IMR-90 (cell line): ENCODE measurements at regions not wholly inside any gene's neighbourhood (a gene's known extent, or its start where the extent isn't known, plus 50 kb on each side); places are given as distances from the start of the nearest gene placed in this dataset.

ENCODE experiments used
- ATAC-seq: fragments of 200-7000 bp; cut with Tn5 transposase; 2 replicates; pipeline ENCODE4 v1.9.1; 2020; ENCODE audit warnings: low read depth, mild to moderate bottlenecking, moderate library complexity
- BruUV-seq: library from RNA; stranded (reverse); fragments of 400-500 nt; replicated peaks from 2 replicates; lab custom pipeline; 2021; lab: Mats Ljungman, UMichigan
- CTCF ChIA-PET: fragments of 300-600 bp; formaldehyde crosslinking; extraction: SDS; loops from one replicate; lab custom pipeline; 2021; ENCODE audit warnings: antibody characterized with exemption; lab: Yijun Ruan, JAX
- POLR2A ChIA-PET: fragments of 300-600 bp; sonication (Branson Sonifier 250); formaldehyde crosslinking; loops from one replicate; lab custom pipeline; 2022; ENCODE audit warnings: antibody characterized with exemption; ENCODE audit not compliant: unreplicated experiment; lab: Charles Lee
- DNase-seq: peaks from one replicate; pipeline ENCODE4 v3.0.0; 2013
- H2AFZ ChIP-seq: replicated peaks from 2 replicates; pipeline ENCODE3; 2013; ENCODE audit warnings: low read length, mild to moderate bottlenecking; ENCODE audit not compliant: poor library complexity
- H2AK5ac ChIP-seq: 2 replicates; pipeline ENCODE4 v1.6.1; 2013; ENCODE audit warnings: low read depth, low read length, inconsistent platforms
- H2AK9ac ChIP-seq: replicated peaks from 2 replicates; pipeline ENCODE3; 2013; ENCODE audit warnings: mild to moderate bottlenecking, low read depth, low read length, moderate library complexity; ENCODE audit not compliant: poor library complexity
- H2BK120ac ChIP-seq: 2 replicates; pipeline ENCODE4 v1.6.1; 2013; ENCODE audit warnings: low read depth, low read length, inconsistent platforms
- H2BK15ac ChIP-seq: 3 replicates; pipeline ENCODE4 v1.6.1; 2013; ENCODE audit warnings: low read depth, low read length, inconsistent platforms
- H2BK20ac ChIP-seq: 2 replicates; pipeline ENCODE4 v1.6.1; 2013; ENCODE audit warnings: low read depth, mild to moderate bottlenecking, inconsistent platforms, low read length, moderate library complexity
- H2BK5ac ChIP-seq: 2 replicates; pipeline ENCODE4 v1.6.1; 2013; ENCODE audit warnings: mild to moderate bottlenecking, low read depth, low read length, inconsistent platforms; ENCODE audit not compliant: poor library complexity, severe bottlenecking
- H3K14ac ChIP-seq: replicated peaks from 2 replicates; pipeline ENCODE4 v1.6.1; 2013; ENCODE audit warnings: low read depth, low read length, inconsistent platforms
- H3K18ac ChIP-seq: 2 replicates; pipeline ENCODE4 v1.6.1; 2013; ENCODE audit warnings: low read depth, low read length, control low read depth
- H3K23ac ChIP-seq: 2 replicates; pipeline ENCODE4 v1.6.1; 2013; ENCODE audit warnings: low read depth, low read length, inconsistent platforms
- H3K27ac ChIP-seq: 2 replicates; pipeline ENCODE4 v1.5.1; 2013; ENCODE audit warnings: mild to moderate bottlenecking, control low read depth, low read length; ENCODE audit not compliant: insufficient read depth
- H3K27me3 ChIP-seq: 2 replicates; pipeline ENCODE4 v1.6.1; 2013; ENCODE audit warnings: low read length; ENCODE audit not compliant: control insufficient read depth, insufficient read depth
- H3K36me3 ChIP-seq: 2 replicates; pipeline ENCODE4 v1.6.1; 2013; ENCODE audit warnings: low read length, mixed read lengths; ENCODE audit not compliant: control insufficient read depth, insufficient read depth
- H3K4ac ChIP-seq: 2 replicates; pipeline ENCODE4 v1.6.1; 2013; ENCODE audit warnings: low read depth, low read length, inconsistent platforms
- H3K4me1 ChIP-seq: 2 replicates; pipeline ENCODE4 v1.6.1; 2013; ENCODE audit warnings: low read length, mixed read lengths; ENCODE audit not compliant: control insufficient read depth, insufficient read depth
- H3K4me2 ChIP-seq: 2 replicates; pipeline ENCODE4 v1.6.1; 2013; ENCODE audit warnings: low read depth, mild to moderate bottlenecking, control low read depth, low read length, moderate library complexity
- H3K4me3 ChIP-seq: 2 replicates; pipeline ENCODE4 v1.5.1; 2013; ENCODE audit warnings: low read depth, mild to moderate bottlenecking, control low read depth, low read length, moderate library complexity; ENCODE audit not compliant: insufficient read depth
- H3K56ac ChIP-seq: 2 replicates; pipeline ENCODE4 v1.6.1; 2013; ENCODE audit warnings: low read length, inconsistent platforms; ENCODE audit not compliant: insufficient read depth; ENCODE audit errors: extremely low read depth
- H3K79me1 ChIP-seq, 2 experiments: 2 replicates each; pipeline ENCODE4 v1.6.1; 2013; ENCODE audit warnings: low read length in 2 of 2, inconsistent platforms in 1 of 2, low read depth in 1 of 2
- H3K9ac ChIP-seq: 2 replicates; pipeline ENCODE4 v1.6.1; 2013; ENCODE audit warnings: low read depth, low read length, control low read depth
- H3K9me1 ChIP-seq: 2 replicates; pipeline ENCODE4 v1.6.1; 2013; ENCODE audit warnings: low read length, inconsistent platforms; ENCODE audit not compliant: insufficient read depth
- H3K9me3 ChIP-seq: 2 replicates; pipeline ENCODE4 v1.6.1; 2013; ENCODE audit warnings: low read length; ENCODE audit not compliant: control insufficient read depth, insufficient read depth
- H4K20me1 ChIP-seq: 2 replicates; pipeline ENCODE4 v1.6.1; 2013; ENCODE audit warnings: low read length, inconsistent platforms; ENCODE audit not compliant: insufficient read depth
- H4K5ac ChIP-seq: 2 replicates; pipeline ENCODE4 v1.6.1; 2013; ENCODE audit warnings: mild to moderate bottlenecking, low read depth, low read length, control low read depth
- H4K8ac ChIP-seq, 2 experiments: 2 replicates each; pipeline ENCODE4 v1.6.1; 2013; ENCODE audit warnings: low read depth in 2 of 2, low read length in 2 of 2, control low read depth in 1 of 2, inconsistent platforms in 1 of 2
- H4K91ac ChIP-seq: 2 replicates; pipeline ENCODE4 v1.6.1; 2013; ENCODE audit warnings: low read depth, low read length, inconsistent platforms; ENCODE audit not compliant: insufficient read depth
- BHLHE40 ChIP-seq: fragments of 150-350 bp; IDR thresholded peaks from 2 replicates; pipeline ENCODE4 v1.6.1; 2016; ENCODE audit warnings: mild to moderate bottlenecking, low read depth, low read length
- CEBPB ChIP-seq: IDR thresholded peaks from 2 replicates; pipeline ENCODE4 v1.6.1; 2012; ENCODE audit warnings: low read depth, low read length, improper control_type of control experiment
- CHD1 ChIP-seq: IDR thresholded peaks from 2 replicates; pipeline ENCODE4 v1.6.1; 2012; ENCODE audit warnings: low read depth, low read length, improper control_type of control experiment
- CTCF ChIP-seq: conservative IDR thresholded peaks from 2 replicates; pipeline ENCODE4 v1.5.1; 2012; ENCODE audit warnings: mild to moderate bottlenecking, low read depth, low read length, improper control_type of control experiment
- ELK1 ChIP-seq: fragments of 150-350 bp; IDR thresholded peaks from 2 replicates; pipeline ENCODE4 v1.6.1; 2016; ENCODE audit warnings: low read depth, mild to moderate bottlenecking, low read length, moderate library complexity, borderline replicate concordance
- MAFK ChIP-seq: IDR thresholded peaks from 2 replicates; pipeline ENCODE4 v1.6.1; 2012; ENCODE audit warnings: low read depth, low read length, improper control_type of control experiment
- MAZ ChIP-seq: IDR thresholded peaks from 2 replicates; pipeline ENCODE4 v1.6.1; 2012; ENCODE audit warnings: low read depth, mild to moderate bottlenecking, low read length, improper control_type of control experiment, moderate library complexity, borderline replicate concordance
- MXI1 ChIP-seq: IDR thresholded peaks from 2 replicates; pipeline ENCODE4 v1.6.1; 2012; ENCODE audit warnings: low read depth, mild to moderate bottlenecking, low read length, moderate library complexity, borderline replicate concordance
- NFE2L2 ChIP-seq: fragments of 150-350 bp; IDR thresholded peaks from 2 replicates; pipeline ENCODE4 v1.6.1; 2016; ENCODE audit warnings: low read depth, mild to moderate bottlenecking, low read length
- POLR2A ChIP-seq: IDR thresholded peaks from 2 replicates; pipeline ENCODE4 v1.6.1; 2012; ENCODE audit warnings: mild to moderate bottlenecking, low read depth, low read length
- RAD21 ChIP-seq: IDR thresholded peaks from 2 replicates; pipeline ENCODE4 v1.6.1; 2012; ENCODE audit warnings: low read length, improper control_type of control experiment
- RCOR1 ChIP-seq: IDR thresholded peaks from 2 replicates; pipeline ENCODE4 v1.6.1; 2012; ENCODE audit warnings: mild to moderate bottlenecking, low read length, improper control_type of control experiment; ENCODE audit not compliant: insufficient replicate concordance
- RFX5 ChIP-seq: IDR thresholded peaks from 2 replicates; pipeline ENCODE4 v1.8.0; 2012; ENCODE audit warnings: low read depth, mild to moderate bottlenecking, low read length, moderate library complexity
- USF2 ChIP-seq: fragments of 150-350 bp; IDR thresholded peaks from 2 replicates; pipeline ENCODE4 v1.6.1; 2017; ENCODE audit warnings: mild to moderate bottlenecking, antibody characterized with exemption, low read length, low read depth
- dilution Hi-C: fragments of 300-500 bp; cut with HindIII; formaldehyde crosslinking; loops from one replicate; pipeline ENCODE4 v1.14.3; 2018; ENCODE audit warnings: low sequenced_read_pairs; ENCODE audit not compliant: unreplicated experiment
- in situ Hi-C: fragments of 300-500 bp; cut with MboI; formaldehyde crosslinking; loops from 3 replicates; pipeline ENCODE4 v1.14.3; 2019; ENCODE audit warnings: low sequenced_read_pairs, inconsistent platforms, mixed read lengths
- intact Hi-C: fragments of 100-400 bp; cut with micrococcal nuclease; formaldehyde crosslinking; loops from 2 replicates; pipeline ENCODE4 v1.10.0; 2022

- Histone ChIP-seq H3K9me1 (no peaks in the 10 kb centered on the region), H3K4me1 (no peaks in the 10 kb centered on the region), H2BK5ac (no peak overlapping the region), H2AFZ (no peak overlapping the region), H2BK15ac (no peak overlapping the region), H4K20me1 (no peaks in the 10 kb centered on the region), H3K9me3 (no peaks in the 10 kb centered on the region), H3K27ac (no peak overlapping the region), H3K9ac (no peak overlapping the region), H3K27me3 (peaks cover 2% of the 10 kb centered on the region; the same call in 1 of the 2 replicates), H3K4me3 (no peak overlapping the region), H4K91ac (no peak overlapping the region), H3K36me3 (no peaks in the 10 kb centered on the region), H3K79me1 (no peaks in the 10 kb centered on the region), H4K8ac (no peak overlapping the region), H2BK20ac (no peak overlapping the region), H3K56ac (no peak overlapping the region), H2AK9ac (no peak overlapping the region), H3K14ac (no peak overlapping the region), H3K23ac (no peak overlapping the region), H3K4ac (no peak overlapping the region), H2BK120ac (no peak overlapping the region), H4K5ac (no peak overlapping the region), H2AK5ac (no peak overlapping the region), H3K18ac (no peak overlapping the region), H3K4me2 (no peak overlapping the region)
- DNase-seq (no peak), ATAC-seq (no peak)
- intact Hi-C loops = no loop called here
- TF ChIP-seq ELK1 = no peak
- TF ChIP-seq MAFK = no peak
- no peak for TF ChIP-seq MXI1
- no peak for TF ChIP-seq USF2
- TF ChIP-seq RCOR1 = no peak
- TF ChIP-seq POLR2A = no peak
- no peak for TF ChIP-seq CEBPB
- TF ChIP-seq RFX5 = no peak
- no peak for TF ChIP-seq NFE2L2
- no peak for TF ChIP-seq CTCF
- no peak for TF ChIP-seq MAZ
- TF ChIP-seq CHD1 = no peak
- no peak for TF ChIP-seq BHLHE40
- no peak for TF ChIP-seq RAD21
- BruUV-seq = no TSS peak
- in situ Hi-C loops = no loop called here
- CTCF ChIA-PET = no interaction called here
- POLR2A ChIA-PET = no interaction called here
- dilution Hi-C loops = no loop called here
Measured at GRCh38 chr9:82546136-82546535, 516.8 kb downstream of the RASEF start.
